Right atrium auricular region (tissue), 2 donors: ENCODE measurements at regions not wholly inside any gene's neighbourhood (a gene's known extent, or its start where the extent isn't known, plus 50 kb on each side); places are given as distances from the start of the nearest gene placed in this dataset.

ENCODE experiments used
- DNase-seq: peaks from one replicate; pipeline ENCODE4 v3.0.0-alpha.2; 2019; ENCODE audit warnings: low spot score
- H3K27ac ChIP-seq, 2 donors: fragments of 200-600 bp; sonication (generic); 1 replicate in 1 of 2; 2 replicates in 1 of 2; pipeline ENCODE4 v1.5.1; 2016 to 2019
- H3K27me3 ChIP-seq, 2 donors: fragments of 200-600 bp; sonication (generic); one replicate each; pipeline versions ENCODE4 v1.5.1 to v1.6.0; 2017 to 2019
- H3K36me3 ChIP-seq: fragments of 200-600 bp; sonication (generic); one replicate; pipeline ENCODE4 v1.5.1; 2016
- H3K4me1 ChIP-seq, 2 donors: fragments of 200-600 bp; sonication (generic); one replicate each; pipeline versions ENCODE4 v1.5.1 to v1.6.0; 2017 to 2019
- H3K4me3 ChIP-seq, 2 donors: fragments of 200-600 bp; sonication (generic); 1 replicate in 1 of 2; 2 replicates in 1 of 2; pipeline ENCODE4 v1.5.1; 2017 to 2019; ENCODE audit warnings: mild to moderate bottlenecking in 1 of 2, moderate library complexity in 1 of 2
- H3K9me3 ChIP-seq, 2 donors: fragments of 200-600 bp; sonication (generic); one replicate each; pipeline ENCODE4 v1.5.1; 2019
- TF ChIP-seq, protein P1 (sequence below), 2 donors: fragments of 200-600 bp; sonication (generic); IDR thresholded peaks; one replicate each; pipeline ENCODE4 v1.5.1; 2019; ENCODE audit warnings: antibody characterized with exemption in 2 of 2

DNA sequence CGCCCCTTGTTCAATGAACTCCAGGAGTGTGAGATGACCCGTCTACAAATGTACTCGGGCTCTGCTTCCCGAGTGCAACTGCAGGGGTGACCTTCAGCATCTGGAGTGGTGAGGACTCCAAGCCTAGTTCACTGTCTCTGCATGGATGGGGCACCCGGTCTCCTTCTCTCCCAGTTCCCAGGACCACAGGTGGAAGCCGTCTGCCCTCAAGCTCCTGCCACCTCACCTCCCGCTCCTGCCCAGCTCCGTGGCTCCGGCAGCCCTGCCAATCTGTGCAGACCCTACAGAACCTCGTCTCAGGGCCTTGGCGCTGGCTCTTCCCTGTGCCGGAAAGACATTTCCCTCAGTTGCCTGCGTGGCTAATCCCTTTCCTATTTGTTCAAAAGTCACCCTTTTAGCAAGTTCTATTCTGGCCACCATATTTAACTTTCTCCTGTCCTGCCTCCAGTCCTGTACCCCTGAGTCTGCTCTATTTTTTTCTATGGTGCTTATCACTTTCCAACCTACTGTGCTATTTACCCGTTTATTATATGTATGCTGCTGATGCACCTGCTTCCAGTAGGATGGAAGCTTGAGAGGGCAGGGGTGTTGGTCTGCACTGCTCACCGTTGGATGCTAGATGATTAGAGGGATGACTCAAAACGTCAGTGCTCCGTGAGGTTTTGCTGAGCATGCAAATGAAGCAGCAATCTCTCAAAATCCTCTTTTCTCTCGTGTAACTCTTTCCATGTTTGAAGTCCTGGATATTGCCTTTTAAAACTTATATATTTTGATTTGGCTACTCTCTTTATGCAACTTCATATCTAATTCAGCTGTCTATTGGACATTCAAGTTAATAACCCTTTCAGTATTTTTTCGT lies 641.4 kb downstream of the ACTR3B start:
- TF ChIP-seq, protein P1, sequence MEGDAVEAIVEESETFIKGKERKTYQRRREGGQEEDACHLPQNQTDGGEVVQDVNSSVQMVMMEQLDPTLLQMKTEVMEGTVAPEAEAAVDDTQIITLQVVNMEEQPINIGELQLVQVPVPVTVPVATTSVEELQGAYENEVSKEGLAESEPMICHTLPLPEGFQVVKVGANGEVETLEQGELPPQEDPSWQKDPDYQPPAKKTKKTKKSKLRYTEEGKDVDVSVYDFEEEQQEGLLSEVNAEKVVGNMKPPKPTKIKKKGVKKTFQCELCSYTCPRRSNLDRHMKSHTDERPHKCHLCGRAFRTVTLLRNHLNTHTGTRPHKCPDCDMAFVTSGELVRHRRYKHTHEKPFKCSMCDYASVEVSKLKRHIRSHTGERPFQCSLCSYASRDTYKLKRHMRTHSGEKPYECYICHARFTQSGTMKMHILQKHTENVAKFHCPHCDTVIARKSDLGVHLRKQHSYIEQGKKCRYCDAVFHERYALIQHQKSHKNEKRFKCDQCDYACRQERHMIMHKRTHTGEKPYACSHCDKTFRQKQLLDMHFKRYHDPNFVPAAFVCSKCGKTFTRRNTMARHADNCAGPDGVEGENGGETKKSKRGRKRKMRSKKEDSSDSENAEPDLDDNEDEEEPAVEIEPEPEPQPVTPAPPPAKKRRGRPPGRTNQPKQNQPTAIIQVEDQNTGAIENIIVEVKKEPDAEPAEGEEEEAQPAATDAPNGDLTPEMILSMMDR (IDR thresholded peaks at IDR 0.05): no peak
- no peaks in the 10 kb centered on the region for H3K9me3 ChIP-seq
- no peak overlapping the region for H3K4me3 ChIP-seq
- no peaks in the 10 kb centered on the region for H3K27me3 ChIP-seq
- DNase-seq: no peak
- no peaks in the 10 kb centered on the region for H3K4me1 ChIP-seq
- no peak overlapping the region for H3K27ac ChIP-seq
- H3K36me3 ChIP-seq: no peaks in the 10 kb centered on the region

DNA sequence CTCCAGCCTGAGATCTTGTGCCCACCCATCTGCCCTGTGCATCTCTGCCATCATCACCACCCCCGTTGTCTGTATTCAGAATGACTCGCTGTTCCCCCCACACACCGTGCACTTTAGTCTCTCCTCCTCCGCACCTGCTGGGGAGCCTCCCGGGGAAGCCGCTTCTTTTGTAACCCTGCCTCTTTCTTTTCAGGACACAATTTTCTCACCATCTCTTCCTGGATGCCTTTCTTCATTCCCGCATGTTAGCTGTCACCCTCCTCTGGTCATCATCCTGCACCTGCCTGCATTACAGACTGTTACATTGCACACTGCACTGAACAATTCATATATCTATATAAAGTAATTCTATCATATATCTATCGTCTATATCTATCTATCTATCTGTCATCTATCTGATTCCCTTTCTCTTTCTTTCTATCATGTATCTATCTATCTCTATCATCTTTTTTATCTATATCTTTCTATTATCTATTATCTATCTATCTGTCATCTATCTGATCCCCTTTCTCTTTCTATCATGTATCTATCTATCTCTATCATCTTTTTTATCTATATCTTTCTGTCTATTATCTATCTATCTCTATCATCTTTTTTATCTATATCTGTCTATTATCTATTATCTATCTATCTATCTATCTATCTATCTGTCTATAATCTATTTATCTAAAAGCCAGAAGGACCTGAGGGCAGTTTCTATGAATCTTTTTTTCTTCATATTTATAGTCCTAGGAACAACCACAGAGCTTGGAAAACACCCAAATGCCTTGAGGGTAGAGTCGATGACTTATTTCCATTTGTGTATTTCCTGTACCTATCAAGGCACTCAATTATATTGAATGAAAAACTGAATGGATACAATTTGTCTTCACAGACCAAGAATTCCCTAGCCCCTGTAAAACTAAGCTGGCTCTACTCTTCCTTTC lies 642.5 kb downstream of the ACTR3B start:
- Histone ChIP-seq H3K4me1 (no peaks in the 10 kb centered on the region), H3K9me3 (no peaks in the 10 kb centered on the region), H3K4me3 (no peak overlapping the region), H3K36me3 (no peaks in the 10 kb centered on the region), H3K27ac (no peak overlapping the region), H3K27me3 (no peaks in the 10 kb centered on the region)
- TF ChIP-seq, protein P1 (IDR thresholded peaks at IDR 0.05): no peak
- no peak for DNase-seq

DNA sequence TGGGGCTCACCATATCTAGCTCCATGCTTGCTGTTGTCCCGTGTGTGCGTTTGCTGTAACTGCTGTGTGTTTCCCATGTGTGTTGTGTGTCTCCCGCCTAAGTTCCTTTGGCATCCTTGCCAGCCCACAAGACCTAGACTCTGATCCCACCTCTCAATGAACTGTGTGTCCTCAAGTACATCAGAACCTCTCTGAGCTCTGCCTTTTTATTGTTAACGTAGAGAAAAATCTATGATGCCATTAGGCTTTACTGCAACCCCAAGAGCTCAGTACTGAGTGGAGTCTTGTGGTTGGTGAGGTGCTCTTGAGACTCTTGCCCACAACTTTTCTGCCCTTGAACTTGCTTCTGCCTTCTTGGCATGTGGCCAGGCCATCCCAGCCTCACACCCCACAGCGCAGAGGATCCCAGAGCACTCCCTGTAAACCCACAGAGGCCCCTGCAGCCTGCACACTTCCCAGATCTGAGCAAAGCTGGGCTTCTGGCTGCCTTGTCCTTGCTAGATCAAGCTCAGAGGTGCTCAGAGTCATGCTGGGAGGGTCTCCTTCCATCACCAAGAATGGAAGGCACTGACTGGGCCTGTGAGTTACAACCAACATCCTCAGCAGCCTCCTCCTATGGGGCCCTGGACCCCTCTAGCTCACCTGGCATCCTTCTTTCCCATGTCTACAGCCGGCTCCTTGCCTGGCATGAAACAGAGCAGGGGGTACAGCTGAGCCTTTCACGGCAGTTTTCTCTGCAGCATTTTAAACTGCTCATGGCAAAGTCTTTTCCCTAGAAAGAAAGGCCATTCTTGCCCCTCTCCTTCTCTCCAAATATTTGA lies 643.4 kb downstream of the ACTR3B start:
- TF ChIP-seq, protein P1 (IDR thresholded peaks at IDR 0.05): no peak

DNA sequence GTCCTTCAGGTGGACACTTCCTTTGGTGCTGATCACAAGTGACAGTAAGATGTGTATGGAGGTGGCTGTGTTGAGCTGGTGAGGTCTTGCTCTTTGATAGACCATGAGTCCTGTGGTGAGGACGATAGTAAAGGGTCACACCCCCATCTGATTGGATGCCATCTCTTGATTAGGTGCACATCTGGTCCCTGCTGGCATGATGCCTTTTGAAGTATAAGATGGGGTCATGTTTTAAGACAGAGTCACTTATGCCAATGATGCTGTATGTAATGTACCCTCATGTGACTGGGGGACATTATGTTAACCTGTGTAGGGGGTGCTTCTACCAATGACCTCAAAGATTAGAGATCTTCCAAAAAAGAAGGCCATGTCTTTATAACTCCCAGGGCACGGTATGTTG lies 644.6 kb downstream of the ACTR3B start:
- Histone ChIP-seq H3K27me3 (no peaks in the 10 kb centered on the region), H3K4me3 (no peak overlapping the region), H3K36me3 (no peaks in the 10 kb centered on the region), H3K4me1 (no peaks in the 10 kb centered on the region), H3K27ac (no peak overlapping the region), H3K9me3 (no peaks in the 10 kb centered on the region)
- TF ChIP-seq, protein P1 (IDR thresholded peaks at IDR 0.05): no peak
- DNase-seq: no peak

More for the DNA sequence above, 643.4 kb downstream of the ACTR3B start:
- H3K4me3 ChIP-seq: no peak overlapping the region
- no peak for DNase-seq
- H3K4me1 ChIP-seq: no peaks in the 10 kb centered on the region
- H3K27me3 ChIP-seq: no peaks in the 10 kb centered on the region
- no peaks in the 10 kb centered on the region for H3K36me3 ChIP-seq
- no peaks in the 10 kb centered on the region for H3K9me3 ChIP-seq
- H3K27ac ChIP-seq: no peak overlapping the region

DNA sequence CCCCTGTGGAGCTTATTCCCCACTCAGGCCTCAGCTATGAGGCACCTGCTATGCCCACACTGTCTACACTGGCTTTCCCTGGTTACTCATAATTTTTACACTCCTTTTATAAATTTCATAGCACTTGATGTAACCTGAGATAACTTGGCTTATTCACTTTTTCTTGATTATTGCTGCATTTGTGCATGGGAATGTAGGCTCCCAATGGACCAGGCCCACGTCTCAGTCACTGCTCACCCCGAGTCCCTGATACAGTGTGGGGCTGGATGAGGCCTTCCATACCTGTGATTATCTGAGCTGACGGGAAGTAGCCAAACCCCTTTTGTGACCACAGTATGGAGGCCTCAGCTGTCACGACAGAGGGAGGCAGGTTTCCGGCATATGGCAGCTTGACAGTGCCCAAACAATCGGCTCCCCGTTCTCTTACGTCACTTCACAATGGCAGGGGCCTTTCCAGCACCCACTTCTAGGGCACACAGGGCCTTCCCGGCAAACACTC lies 645.3 kb downstream of the ACTR3B start:
- TF ChIP-seq, protein P1 (IDR thresholded peaks at IDR 0.05): no peak
- no peak overlapping the region for H3K27ac ChIP-seq
- H3K4me3 ChIP-seq: no peak overlapping the region
- no peaks in the 10 kb centered on the region for H3K27me3 ChIP-seq
- no peaks in the 10 kb centered on the region for H3K36me3 ChIP-seq
- H3K4me1 ChIP-seq: no peaks in the 10 kb centered on the region
- no peak for DNase-seq
- H3K9me3 ChIP-seq: no peaks in the 10 kb centered on the region
